Embryonic facial prominence (tissue), 1 donor: ENCODE measurements at regions not wholly inside any gene's neighbourhood (a gene's known extent, or its start where the extent isn't known, plus 50 kb on each side); places are given as distances from the start of the nearest gene placed in this dataset.

ENCODE experiments used
- DNase-seq: peaks from one replicate; pipeline ENCODE4 v3.0.0-alpha.2; 2016; ENCODE audit errors: extremely low spot score

GRCh38 chr2:6657855-6658254 is 207.9 kb downstream of the CMPK2 start:
- DNase-seq: no peak

- DNase-seq: no peak
Measured at GRCh38 chr2:6664332-6665061, 201.2 kb downstream of the CMPK2 start.

- no peak for DNase-seq
Measured at GRCh38 chr2:6665093-6666045, 200.3 kb downstream of the CMPK2 start.

- no peak for DNase-seq
Measured at GRCh38 chr2:6667326-6667725, 198.4 kb downstream of the CMPK2 start.

GRCh38 chr2:6671913-6672312 is 193.8 kb downstream of the CMPK2 start:
- DNase-seq: no peak

- no peak for DNase-seq
Measured at GRCh38 chr2:6674381-6674780, 191.3 kb downstream of the CMPK2 start.

- DNase-seq: no peak
Measured at GRCh38 chr2:6675791-6676190, 189.9 kb downstream of the CMPK2 start.

- no peak for DNase-seq
Measured at GRCh38 chr2:6676241-6676640, 189.5 kb downstream of the CMPK2 start.

GRCh38 chr2:6676776-6677175 is 188.9 kb downstream of the CMPK2 start:
- DNase-seq: no peak

- DNase-seq: no peak
Measured at GRCh38 chr2:6679471-6679870, 186.2 kb downstream of the CMPK2 start.

GRCh38 chr2:6683516-6683915 is 182.2 kb downstream of the CMPK2 start:
- DNase-seq: no peak

- DNase-seq: no peak
Measured at GRCh38 chr2:6685447-6685846, 180.3 kb downstream of the CMPK2 start.

- DNase-seq: no peak
Measured at GRCh38 chr2:6692056-6692455, 173.7 kb downstream of the CMPK2 start.

- no peak for DNase-seq
Measured at GRCh38 chr2:6692819-6693218, 172.9 kb downstream of the CMPK2 start.

- no peak for DNase-seq
Measured at GRCh38 chr2:6694555-6694954, 171.2 kb downstream of the CMPK2 start.

GRCh38 chr2:6700335-6700734 is 165.4 kb downstream of the CMPK2 start:
- DNase-seq: no peak

- DNase-seq: no peak
Measured at GRCh38 chr2:6704077-6704476, 161.6 kb downstream of the CMPK2 start.

- no peak for DNase-seq
Measured at GRCh38 chr2:6721395-6721794, 144.3 kb downstream of the CMPK2 start.

GRCh38 chr2:6722574-6722973 is 143.1 kb downstream of the CMPK2 start:
- DNase-seq: no peak

GRCh38 chr2:6723865-6724604 is 141.7 kb downstream of the CMPK2 start:
- DNase-seq: no peak

GRCh38 chr2:6724605-6725140 is 141.0 kb downstream of the CMPK2 start:
- DNase-seq: no peak

GRCh38 chr2:6728156-6728555 is 137.6 kb downstream of the CMPK2 start:
- no peak for DNase-seq
